ENCODE measurements at regions not wholly inside any gene's neighbourhood (a gene's known extent, or its start where the extent isn't known, plus 50 kb on each side); places are given as distances from the start of the nearest gene placed in this dataset.
A peak's percentile ranks its signal among the peaks of the same experiment; 100 is the strongest.

- H3K27me3 Mint-ChIP-seq: no peaks in the 10 kb centered on the region
- ChIA-PET CTCF (no interaction called here), POLR2A (no interaction called here)
- no peaks in the 10 kb centered on the region for H3K9me3 ChIP-seq (ENCODE audit: low read length)
- no peaks in the 10 kb centered on the region for H3K27me3 ChIP-seq (ENCODE audit: insufficient read depth, low read length, poor library complexity, severe bottlenecking)
- H3K4me3 Mint-ChIP-seq: no peak overlapping the region
- H3K4me1 ChIP-seq (ENCODE audit: insufficient read depth, low read length): no peaks in the 10 kb centered on the region
- no peak overlapping the region for H3K27ac Mint-ChIP-seq
- no peaks in the 10 kb centered on the region for H3K36me3 Mint-ChIP-seq
- H3K36me3 ChIP-seq (ENCODE audit: insufficient read depth, low read length): no peaks in the 10 kb centered on the region
- H3K4me3 ChIP-seq (ENCODE audit: low read length): no peak overlapping the region
- no peaks in the 10 kb centered on the region for H3K4me1 Mint-ChIP-seq
- no peak for DNase-seq
- no peak overlapping the region for H3K27ac ChIP-seq (ENCODE audit: low read depth, low read length)
- H3K9me3 Mint-ChIP-seq: peaks cover 0 to 3% (median 0%) of the 10 kb centered on the region in 5 donors
Measured at GRCh38 chr4:181966104-181966551, 277.1 kb upstream of the TENM3 start.

- H3K27me3 ChIP-seq (ENCODE audit: insufficient read depth, low read length, poor library complexity, severe bottlenecking): no peaks in the 10 kb centered on the region
- Mint-ChIP-seq H3K36me3 (no peaks in the 10 kb centered on the region), H3K9me3 (peaks cover 0 to 4% (median 0%) of the 10 kb centered on the region in 5 donors), H3K27ac (no peak overlapping the region), H3K27me3 (no peaks in the 10 kb centered on the region), H3K4me3 (no peak overlapping the region), H3K4me1 (no peaks in the 10 kb centered on the region)
- H3K4me1 ChIP-seq (ENCODE audit: insufficient read depth, low read length): no peaks in the 10 kb centered on the region
- H3K4me3 ChIP-seq (ENCODE audit: low read length): no peak overlapping the region
- no peak for DNase-seq
- H3K36me3 ChIP-seq (ENCODE audit: insufficient read depth, low read length): no peaks in the 10 kb centered on the region
- H3K27ac ChIP-seq (ENCODE audit: low read depth, low read length): no peak overlapping the region
- H3K9me3 ChIP-seq (ENCODE audit: low read length): no peaks in the 10 kb centered on the region
- POLR2A ChIA-PET: no interaction called here
- CTCF ChIA-PET: no interaction called here
Measured at GRCh38 chr4:181967401-181967800, 275.8 kb upstream of the TENM3 start.

GRCh38 chr4:181968371-181968770 lies 274.8 kb upstream of the TENM3 start:
- CTCF ChIA-PET: no interaction called here
- H3K27ac ChIP-seq (ENCODE audit: low read depth, low read length): no peak overlapping the region

GRCh38 chr4:181969151-181969550 lies 274.1 kb upstream of the TENM3 start:
- H3K36me3 Mint-ChIP-seq: no peaks in the 10 kb centered on the region
- CTCF ChIA-PET: no interaction called here
- no peaks in the 10 kb centered on the region for H3K27me3 Mint-ChIP-seq
- no peak overlapping the region for H3K4me3 Mint-ChIP-seq
- H3K27ac ChIP-seq (ENCODE audit: low read depth, low read length): no peak overlapping the region
- no peaks in the 10 kb centered on the region for H3K4me1 ChIP-seq (ENCODE audit: insufficient read depth, low read length)
- POLR2A ChIA-PET: no interaction called here
- H3K4me1 Mint-ChIP-seq: no peaks in the 10 kb centered on the region
- no peaks in the 10 kb centered on the region for H3K9me3 ChIP-seq (ENCODE audit: low read length)
- H3K27ac Mint-ChIP-seq: no peak overlapping the region
- no peaks in the 10 kb centered on the region for H3K36me3 ChIP-seq (ENCODE audit: insufficient read depth, low read length)
- H3K27me3 ChIP-seq (ENCODE audit: insufficient read depth, low read length, poor library complexity, severe bottlenecking): no peaks in the 10 kb centered on the region
- H3K9me3 Mint-ChIP-seq: peaks cover 0 to 4% (median 2%) of the 10 kb centered on the region in 5 donors
- DNase-seq: no peak
- no peak overlapping the region for H3K4me3 ChIP-seq (ENCODE audit: low read length)

More at GRCh38 chr4:181968371-181968770, 274.8 kb upstream of the TENM3 start:
- Mint-ChIP-seq H3K27me3 (no peaks in the 10 kb centered on the region), H3K4me1 (no peaks in the 10 kb centered on the region), H3K27ac (no peak overlapping the region), H3K4me3 (no peak overlapping the region), H3K9me3 (peaks cover 0 to 4% (median 0%) of the 10 kb centered on the region in 5 donors), H3K36me3 (no peaks in the 10 kb centered on the region)
- H3K4me3 ChIP-seq (ENCODE audit: low read length): no peak overlapping the region
- no peaks in the 10 kb centered on the region for H3K27me3 ChIP-seq (ENCODE audit: insufficient read depth, low read length, poor library complexity, severe bottlenecking)
- no peaks in the 10 kb centered on the region for H3K9me3 ChIP-seq (ENCODE audit: low read length)
- POLR2A ChIA-PET: no interaction called here
- no peaks in the 10 kb centered on the region for H3K36me3 ChIP-seq (ENCODE audit: insufficient read depth, low read length)
- no peak for DNase-seq
- no peaks in the 10 kb centered on the region for H3K4me1 ChIP-seq (ENCODE audit: insufficient read depth, low read length)

- CTCF ChIA-PET: no interaction called here
- no peak overlapping the region for H3K27ac Mint-ChIP-seq
- no peaks in the 10 kb centered on the region for H3K27me3 ChIP-seq (ENCODE audit: insufficient read depth, low read length, poor library complexity, severe bottlenecking)
- no peaks in the 10 kb centered on the region for H3K4me1 ChIP-seq (ENCODE audit: insufficient read depth, low read length)
- H3K9me3 Mint-ChIP-seq: peaks cover 0 to 4% (median 2%) of the 10 kb centered on the region in 5 donors
- no peaks in the 10 kb centered on the region for H3K9me3 ChIP-seq (ENCODE audit: low read length)
- no peaks in the 10 kb centered on the region for H3K4me1 Mint-ChIP-seq
- H3K4me3 ChIP-seq (ENCODE audit: low read length): no peak overlapping the region
- no peak overlapping the region for H3K27ac ChIP-seq (ENCODE audit: low read depth, low read length)
- DNase-seq: no peak
- H3K36me3 ChIP-seq (ENCODE audit: insufficient read depth, low read length): no peaks in the 10 kb centered on the region
- H3K4me3 Mint-ChIP-seq: no peak overlapping the region
- POLR2A ChIA-PET: no interaction called here
- no peaks in the 10 kb centered on the region for H3K36me3 Mint-ChIP-seq
- H3K27me3 Mint-ChIP-seq: no peaks in the 10 kb centered on the region
Measured at GRCh38 chr4:181970366-181970765, 272.8 kb upstream of the TENM3 start.

- Mint-ChIP-seq H3K36me3 (no peaks in the 10 kb centered on the region), H3K27ac (no peak overlapping the region), H3K27me3 (no peaks in the 10 kb centered on the region), H3K4me3 (peak overlapping the region in 4 of 7 donors; percentile 9 to 59 (median 52)), H3K9me3 (peaks cover 1 to 6% (median 3%) of the 10 kb centered on the region in 5 donors), H3K4me1 (no peaks in the 10 kb centered on the region)
- POLR2A ChIA-PET: no interaction called here
- Histone ChIP-seq H3K36me3 (ENCODE audit: insufficient read depth, low read length) (no peaks in the 10 kb centered on the region), H3K27me3 (ENCODE audit: insufficient read depth, low read length, poor library complexity, severe bottlenecking) (no peaks in the 10 kb centered on the region), H3K27ac (ENCODE audit: low read depth, low read length) (no peak overlapping the region), H3K9me3 (ENCODE audit: low read length) (no peaks in the 10 kb centered on the region), H3K4me1 (ENCODE audit: insufficient read depth, low read length) (no peaks in the 10 kb centered on the region), H3K4me3 (ENCODE audit: low read length) (no peak overlapping the region)
- DNase-seq: no peak
- CTCF ChIA-PET: no interaction called here
Measured at GRCh38 chr4:181971411-181971810, 271.8 kb upstream of the TENM3 start.

- H3K27ac Mint-ChIP-seq: no peak overlapping the region
Measured at GRCh38 chr4:181971973-181972372, 271.2 kb upstream of the TENM3 start.

GRCh38 chr4:181976764-181977163 lies 266.4 kb upstream of the TENM3 start:
- H3K4me3 Mint-ChIP-seq: no peak overlapping the region
- Histone ChIP-seq H3K27me3 (ENCODE audit: insufficient read depth, low read length, poor library complexity, severe bottlenecking) (no peaks in the 10 kb centered on the region), H3K36me3 (ENCODE audit: insufficient read depth, low read length) (no peaks in the 10 kb centered on the region), H3K9me3 (ENCODE audit: low read length) (no peaks in the 10 kb centered on the region), H3K4me1 (ENCODE audit: insufficient read depth, low read length) (no peaks in the 10 kb centered on the region), H3K27ac (ENCODE audit: low read depth, low read length) (no peak overlapping the region), H3K4me3 (ENCODE audit: low read length) (no peak overlapping the region)
- peaks cover 2 to 11% (median 5%) of the 10 kb centered on the region in 5 donors for H3K9me3 Mint-ChIP-seq
- no peak for DNase-seq
- CTCF ChIA-PET: no interaction called here
- H3K27me3 Mint-ChIP-seq: no peaks in the 10 kb centered on the region
- H3K4me1 Mint-ChIP-seq: no peaks in the 10 kb centered on the region
- H3K27ac Mint-ChIP-seq: no peak overlapping the region
- POLR2A ChIA-PET: no interaction called here
- no peaks in the 10 kb centered on the region for H3K36me3 Mint-ChIP-seq

More at GRCh38 chr4:181971973-181972372, 271.2 kb upstream of the TENM3 start:
- Histone ChIP-seq H3K36me3 (ENCODE audit: insufficient read depth, low read length) (no peaks in the 10 kb centered on the region), H3K4me1 (ENCODE audit: insufficient read depth, low read length) (no peaks in the 10 kb centered on the region), H3K27ac (ENCODE audit: low read depth, low read length) (no peak overlapping the region), H3K4me3 (ENCODE audit: low read length) (no peak overlapping the region), H3K27me3 (ENCODE audit: insufficient read depth, low read length, poor library complexity, severe bottlenecking) (no peaks in the 10 kb centered on the region), H3K9me3 (ENCODE audit: low read length) (no peaks in the 10 kb centered on the region)
- H3K9me3 Mint-ChIP-seq: peaks cover 2 to 6% (median 5%) of the 10 kb centered on the region in 5 donors
- ChIA-PET CTCF (no interaction called here), POLR2A (no interaction called here)
- no peaks in the 10 kb centered on the region for H3K27me3 Mint-ChIP-seq
- no peak for DNase-seq
- no peak overlapping the region for H3K4me3 Mint-ChIP-seq
- H3K36me3 Mint-ChIP-seq: no peaks in the 10 kb centered on the region
- no peaks in the 10 kb centered on the region for H3K4me1 Mint-ChIP-seq

- H3K36me3 ChIP-seq (ENCODE audit: insufficient read depth, low read length): no peaks in the 10 kb centered on the region
- H3K4me3 ChIP-seq (ENCODE audit: low read length): no peak overlapping the region
- no peaks in the 10 kb centered on the region for H3K27me3 Mint-ChIP-seq
- H3K9me3 ChIP-seq (ENCODE audit: low read length): no peaks in the 10 kb centered on the region
- H3K27ac ChIP-seq (ENCODE audit: low read depth, low read length): no peak overlapping the region
- H3K4me3 Mint-ChIP-seq: no peak overlapping the region
- POLR2A ChIA-PET: no interaction called here
- H3K36me3 Mint-ChIP-seq: no peaks in the 10 kb centered on the region
- peaks cover 0 to 7% (median 1%) of the 10 kb centered on the region in 5 donors for H3K9me3 Mint-ChIP-seq
- no peak for DNase-seq
- no peaks in the 10 kb centered on the region for H3K27me3 ChIP-seq (ENCODE audit: insufficient read depth, low read length, poor library complexity, severe bottlenecking)
- CTCF ChIA-PET: no interaction called here
- no peak overlapping the region for H3K27ac Mint-ChIP-seq
- H3K4me1 Mint-ChIP-seq: no peaks in the 10 kb centered on the region
- H3K4me1 ChIP-seq (ENCODE audit: insufficient read depth, low read length): no peaks in the 10 kb centered on the region
Measured at GRCh38 chr4:181982437-181982836, 260.8 kb upstream of the TENM3 start.
